SK-N-MC (cell line): ENCODE measurements at regions not wholly inside any gene's neighbourhood (a gene's known extent, or its start where the extent isn't known, plus 50 kb on each side); places are given as distances from the start of the nearest gene placed in this dataset.

ENCODE experiments used
- EZH2 ChIP-seq: fragments of 200-600 bp; sonication (generic); IDR thresholded peaks from one replicate; pipeline ENCODE4 v1.6.1; 2017; ENCODE audit warnings: antibody characterized with exemption
- FOXP2 ChIP-seq: optimal IDR thresholded peaks from 2 replicates; pipeline ENCODE3; 2011; ENCODE audit warnings: mild to moderate bottlenecking, moderate library complexity; ENCODE audit not compliant: insufficient read depth; ENCODE audit errors: extremely low read length, control extremely low read depth
- POLR2AphosphoS5 ChIP-seq: IDR thresholded peaks from 2 replicates; pipeline ENCODE4 v1.6.1; 2012; ENCODE audit warnings: mild to moderate bottlenecking, low read depth, low read length, borderline replicate concordance

DNA sequence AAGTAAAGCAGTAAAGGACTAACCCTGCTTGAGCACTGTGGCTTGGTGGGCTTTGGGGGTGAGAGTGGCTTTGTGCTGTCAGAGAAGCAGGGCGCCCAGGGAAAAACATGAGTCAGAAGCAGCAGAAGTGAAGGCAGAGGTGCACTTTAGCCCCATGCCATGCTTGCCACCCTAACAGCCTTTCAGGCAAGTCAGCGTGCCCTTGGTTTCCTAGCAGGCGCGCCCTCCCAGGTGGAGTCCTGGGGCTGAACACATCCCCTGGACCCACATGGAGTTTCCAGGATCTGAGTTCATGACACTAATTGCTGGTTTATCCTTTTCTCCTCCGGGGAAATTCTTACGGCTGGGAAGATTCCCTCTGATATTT is 106.6 kb downstream of the TLR5 start:
- no peak for TF ChIP-seq POLR2AphosphoS5
- TF ChIP-seq EZH2 = no peak
- no peak for TF ChIP-seq FOXP2
